ENCODE measurements at regions not wholly inside any gene's neighbourhood (a gene's known extent, or its start where the extent isn't known, plus 50 kb on each side); places are given as distances from the start of the nearest gene placed in this dataset.

DNA sequence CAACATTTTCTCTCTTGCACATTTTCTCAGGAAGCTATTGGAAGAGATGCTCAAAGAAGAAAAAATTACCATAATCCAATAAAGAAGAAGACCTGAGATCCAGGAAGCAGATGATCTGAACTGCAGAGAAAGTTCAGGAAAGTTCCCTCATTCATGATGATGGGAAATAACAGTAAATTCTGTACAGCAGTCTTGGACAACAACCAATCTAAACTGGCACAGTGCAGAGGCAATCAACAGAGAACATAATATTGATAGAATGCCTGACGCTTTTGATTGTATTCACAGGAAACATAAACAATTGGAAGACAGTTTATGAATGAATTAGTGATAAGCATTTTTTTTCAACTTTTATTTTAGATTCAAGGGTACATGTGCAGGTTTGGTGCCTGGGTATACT is 428.9 kb downstream of the KCTD8 start:
- Histone ChIP-seq H3K79me2 (no peaks in the 10 kb centered on the region), H3K4me2 (ENCODE audit: low read length) (no peak overlapping the region), H3K27ac (no peak overlapping the region), H3K9me3 (ENCODE audit: control insufficient read depth, low read length) (no peaks in the 10 kb centered on the region), H3K9ac (no peak overlapping the region), H2AFZ (no peak overlapping the region), H3K27me3 (ENCODE audit: control insufficient read depth, insufficient read depth, low read length) (no peaks in the 10 kb centered on the region), H3K4me3 (ENCODE audit: low read depth, low read length) (no peak overlapping the region), H3K36me3 (ENCODE audit: control insufficient read depth, insufficient read depth, low read length) (no peaks in the 10 kb centered on the region), H3K4me1 (no peaks in the 10 kb centered on the region)
- TF ChIP-seq, protein P1, sequence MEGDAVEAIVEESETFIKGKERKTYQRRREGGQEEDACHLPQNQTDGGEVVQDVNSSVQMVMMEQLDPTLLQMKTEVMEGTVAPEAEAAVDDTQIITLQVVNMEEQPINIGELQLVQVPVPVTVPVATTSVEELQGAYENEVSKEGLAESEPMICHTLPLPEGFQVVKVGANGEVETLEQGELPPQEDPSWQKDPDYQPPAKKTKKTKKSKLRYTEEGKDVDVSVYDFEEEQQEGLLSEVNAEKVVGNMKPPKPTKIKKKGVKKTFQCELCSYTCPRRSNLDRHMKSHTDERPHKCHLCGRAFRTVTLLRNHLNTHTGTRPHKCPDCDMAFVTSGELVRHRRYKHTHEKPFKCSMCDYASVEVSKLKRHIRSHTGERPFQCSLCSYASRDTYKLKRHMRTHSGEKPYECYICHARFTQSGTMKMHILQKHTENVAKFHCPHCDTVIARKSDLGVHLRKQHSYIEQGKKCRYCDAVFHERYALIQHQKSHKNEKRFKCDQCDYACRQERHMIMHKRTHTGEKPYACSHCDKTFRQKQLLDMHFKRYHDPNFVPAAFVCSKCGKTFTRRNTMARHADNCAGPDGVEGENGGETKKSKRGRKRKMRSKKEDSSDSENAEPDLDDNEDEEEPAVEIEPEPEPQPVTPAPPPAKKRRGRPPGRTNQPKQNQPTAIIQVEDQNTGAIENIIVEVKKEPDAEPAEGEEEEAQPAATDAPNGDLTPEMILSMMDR (IDR thresholded peaks at IDR 0.05): no peak

DNA sequence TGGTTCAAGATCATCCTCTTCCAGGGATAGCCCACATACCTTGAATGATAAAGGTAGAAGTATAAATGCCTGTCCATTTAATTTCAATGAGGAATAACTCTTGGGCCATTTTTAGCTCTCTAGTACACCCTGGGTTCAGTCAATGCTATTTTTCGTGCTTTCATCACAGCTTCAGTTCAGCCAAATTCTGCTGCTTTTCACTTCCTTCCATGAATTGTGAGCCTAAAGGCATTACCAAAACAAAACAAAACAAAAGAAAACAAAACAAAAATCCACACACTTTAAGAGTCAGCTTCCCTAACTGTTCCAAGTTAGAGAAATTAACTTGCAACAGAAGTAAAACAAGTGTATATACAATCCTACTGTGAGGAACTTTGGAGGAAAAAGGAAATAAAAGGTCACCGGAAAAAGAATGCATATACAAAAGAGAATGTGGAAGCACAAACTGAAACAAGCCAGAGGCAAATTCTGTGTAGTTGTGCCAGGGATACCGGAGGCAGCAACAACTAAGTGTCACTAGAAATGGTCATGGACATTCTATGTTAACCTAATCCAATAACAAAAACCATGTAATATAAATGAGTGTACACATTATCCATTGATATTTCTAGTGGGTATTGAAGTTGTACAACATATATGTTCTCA is 423.1 kb downstream of the KCTD8 start:
- Histone ChIP-seq H3K79me2 (no peaks in the 10 kb centered on the region), H3K36me3 (ENCODE audit: control insufficient read depth, insufficient read depth, low read length) (no peaks in the 10 kb centered on the region), H3K9me3 (ENCODE audit: control insufficient read depth, low read length) (no peaks in the 10 kb centered on the region), H3K27ac (no peak overlapping the region), H2AFZ (no peak overlapping the region), H3K4me1 (no peaks in the 10 kb centered on the region), H3K27me3 (ENCODE audit: control insufficient read depth, insufficient read depth, low read length) (no peaks in the 10 kb centered on the region), H3K4me3 (ENCODE audit: low read depth, low read length) (no peak overlapping the region), H3K9ac (no peak overlapping the region), H3K4me2 (ENCODE audit: low read length) (no peak overlapping the region)
- TF ChIP-seq, protein P1 (IDR thresholded peaks at IDR 0.05): no peak

DNA sequence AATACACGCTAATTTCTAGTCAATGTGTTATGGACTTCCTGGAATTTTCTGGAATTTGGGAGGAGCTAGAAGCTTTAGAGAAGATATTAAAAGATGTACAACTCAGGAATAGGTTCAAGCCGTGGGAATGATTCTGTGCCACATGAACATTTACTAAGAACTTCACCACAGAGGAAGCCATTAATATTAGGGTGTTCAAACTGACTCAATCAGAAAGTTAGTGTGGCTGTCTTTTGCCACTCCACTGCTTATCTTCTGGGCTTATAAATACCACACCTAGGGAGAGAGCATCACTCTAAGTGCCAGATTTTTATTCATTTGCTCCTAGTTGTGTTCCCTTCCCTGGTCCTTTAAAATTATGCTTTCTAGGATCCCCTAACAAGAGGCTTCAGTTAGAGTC is 409.8 kb downstream of the KCTD8 start:
- H2AFZ ChIP-seq: no peak overlapping the region
- no peaks in the 10 kb centered on the region for H3K27me3 ChIP-seq (ENCODE audit: control insufficient read depth, insufficient read depth, low read length)
- TF ChIP-seq, protein P1 (IDR thresholded peaks at IDR 0.05): no peak
- H3K4me1 ChIP-seq: no peaks in the 10 kb centered on the region
- no peak overlapping the region for H3K9ac ChIP-seq
- H3K36me3 ChIP-seq (ENCODE audit: control insufficient read depth, insufficient read depth, low read length): no peaks in the 10 kb centered on the region
- no peak overlapping the region for H3K27ac ChIP-seq
- H3K9me3 ChIP-seq (ENCODE audit: control insufficient read depth, low read length): no peaks in the 10 kb centered on the region
- H3K4me3 ChIP-seq (ENCODE audit: low read depth, low read length): no peak overlapping the region
- no peaks in the 10 kb centered on the region for H3K79me2 ChIP-seq
- no peak overlapping the region for H3K4me2 ChIP-seq (ENCODE audit: low read length)

DNA sequence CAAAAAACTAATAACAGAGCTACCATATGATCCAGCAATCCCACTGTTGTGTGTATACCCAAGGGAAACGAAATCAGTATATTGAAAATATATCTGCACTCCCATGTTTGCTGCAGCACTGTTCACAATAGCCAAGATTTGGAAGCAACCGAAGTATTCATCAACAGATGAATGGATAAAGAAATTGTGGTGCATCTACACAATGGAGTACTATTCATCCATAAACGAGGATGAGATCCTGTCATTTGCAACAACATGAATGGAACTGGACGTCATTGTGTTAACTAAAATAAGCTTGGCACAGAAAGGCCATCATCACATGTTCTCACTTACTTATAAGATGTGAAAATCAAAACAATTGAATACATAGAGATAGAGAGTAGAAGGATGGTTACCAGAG is 402.1 kb downstream of the KCTD8 start:
- H3K9me3 ChIP-seq (ENCODE audit: control insufficient read depth, low read length): no peaks in the 10 kb centered on the region
- H3K27me3 ChIP-seq (ENCODE audit: control insufficient read depth, insufficient read depth, low read length): no peaks in the 10 kb centered on the region
- no peak overlapping the region for H3K4me2 ChIP-seq (ENCODE audit: low read length)
- H2AFZ ChIP-seq: no peak overlapping the region
- H3K4me3 ChIP-seq (ENCODE audit: low read depth, low read length): no peak overlapping the region
- H3K36me3 ChIP-seq (ENCODE audit: control insufficient read depth, insufficient read depth, low read length): no peaks in the 10 kb centered on the region
- no peaks in the 10 kb centered on the region for H3K79me2 ChIP-seq
- H3K4me1 ChIP-seq: no peaks in the 10 kb centered on the region
- no peak overlapping the region for H3K9ac ChIP-seq
- H3K27ac ChIP-seq: no peak overlapping the region
- TF ChIP-seq, protein P1 (IDR thresholded peaks at IDR 0.05): no peak

DNA sequence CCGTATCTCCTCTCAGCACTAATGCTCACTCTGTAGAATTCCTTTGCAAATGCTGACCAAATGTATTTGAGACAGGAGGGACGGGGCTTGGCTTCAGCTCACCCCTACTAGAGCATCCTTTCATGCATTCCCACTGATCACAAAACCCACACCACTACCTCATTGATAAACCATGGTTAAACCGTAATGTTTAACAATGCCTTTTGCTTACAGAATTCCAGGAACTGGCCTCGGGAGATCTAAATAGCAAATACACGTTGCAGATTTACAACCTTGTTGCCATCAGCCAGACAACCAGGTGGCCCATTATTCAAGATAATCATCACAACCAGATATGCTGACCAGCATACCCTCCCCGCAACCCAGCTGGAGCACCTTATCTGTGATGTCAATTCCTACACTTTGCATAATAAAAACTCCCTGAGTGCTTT is 391.9 kb downstream of the KCTD8 start:
- Histone ChIP-seq H3K9me3 (ENCODE audit: control insufficient read depth, low read length) (no peaks in the 10 kb centered on the region), H3K79me2 (no peaks in the 10 kb centered on the region), H3K4me2 (ENCODE audit: low read length) (no peak overlapping the region), H3K4me1 (no peaks in the 10 kb centered on the region), H3K4me3 (ENCODE audit: low read depth, low read length) (no peak overlapping the region), H3K36me3 (ENCODE audit: control insufficient read depth, insufficient read depth, low read length) (no peaks in the 10 kb centered on the region), H3K27me3 (ENCODE audit: control insufficient read depth, insufficient read depth, low read length) (no peaks in the 10 kb centered on the region), H3K9ac (no peak overlapping the region), H3K27ac (no peak overlapping the region), H2AFZ (no peak overlapping the region)
- TF ChIP-seq, protein P1 (IDR thresholded peaks at IDR 0.05): no peak

Data from parathyroid adenoma (tissue), 2 donors.